GM12878 (cell line): ENCODE measurements at regions not wholly inside any gene's neighbourhood (a gene's known extent, or its start where the extent isn't known, plus 50 kb on each side); places are given as distances from the start of the nearest gene placed in this dataset.

Experiments used
- ASH2L ChIP-seq: fragments of 300-600, 200-600 bp; sonication (generic); IDR thresholded peaks from 2 replicates; pipeline ENCODE4 v1.6.1; 2017; ENCODE audit warnings: low read depth, mild to moderate bottlenecking, borderline replicate concordance
- E2F4 ChIP-seq: IDR thresholded peaks from 2 replicates; pipeline ENCODE4 v1.6.1; 2012; ENCODE audit warnings: low read depth, low read length, improper control_type of control experiment
- EGR1 ChIP-seq, 2 experiments: IDR thresholded peaks; 1 replicate in 1 of 2; 2 replicates in 1 of 2; pipeline ENCODE4 v1.6.1; 2011 to 2012; ENCODE audit warnings: low read depth in 2 of 2, low read length in 2 of 2, borderline replicate concordance in 1 of 2, mild to moderate bottlenecking in 1 of 2, moderate library complexity in 1 of 2
- EP300 ChIP-seq, 2 experiments: fragments of 150-350 bp in 1 of 2; IDR thresholded peaks; 2 replicates each; pipeline ENCODE4 v1.6.1; 2011 to 2012; ENCODE audit warnings: low read depth in 2 of 2, low read length in 2 of 2, borderline replicate concordance in 1 of 2, improper control_type of control experiment in 1 of 2, inconsistent platforms in 1 of 2; ENCODE audit not compliant: control insufficient read depth in 1 of 2
- PAX5 ChIP-seq: IDR thresholded peaks from 2 replicates; pipeline ENCODE4 v1.6.1; 2011; ENCODE audit warnings: low read depth, low read length, borderline replicate concordance
- POLR2AphosphoS2 ChIP-seq: IDR thresholded peaks from 2 replicates; pipeline ENCODE4 v1.6.1; 2011; ENCODE audit warnings: low read depth, mild to moderate bottlenecking, low read length, improper control_type of control experiment, moderate library complexity
- SMAD5 ChIP-seq: IDR thresholded peaks from 2 replicates; pipeline ENCODE4 v1.6.1; 2016; ENCODE audit warnings: antibody characterized with exemption, low read depth
- SP1 ChIP-seq: IDR thresholded peaks from one replicate; pipeline ENCODE4 v1.6.1; 2011; ENCODE audit warnings: low read depth, low read length
- SUPT20H ChIP-seq: IDR thresholded peaks from 2 replicates; pipeline ENCODE4 v1.6.1; 2011; ENCODE audit warnings: low read depth, mild to moderate bottlenecking, low read length, moderate library complexity, borderline replicate concordance; ENCODE audit not compliant: control insufficient read depth
- TCF7 ChIP-seq: IDR thresholded peaks from 2 replicates; pipeline ENCODE4 v1.6.1; 2014; ENCODE audit warnings: antibody characterized with exemption, borderline replicate concordance
- ZNF592 ChIP-seq: fragments of 450-650 bp; IDR thresholded peaks from 2 replicates; pipeline ENCODE4 v1.6.1; 2017; ENCODE audit warnings: mild to moderate bottlenecking, moderate library complexity
- TF ChIP-seq, protein P1 (sequence below): fragments of 450-650 bp; conservative IDR thresholded peaks from 2 replicates; pipeline ENCODE4 v1.6.1; 2017; ENCODE audit warnings: mild to moderate bottlenecking, moderate library complexity

DNA sequence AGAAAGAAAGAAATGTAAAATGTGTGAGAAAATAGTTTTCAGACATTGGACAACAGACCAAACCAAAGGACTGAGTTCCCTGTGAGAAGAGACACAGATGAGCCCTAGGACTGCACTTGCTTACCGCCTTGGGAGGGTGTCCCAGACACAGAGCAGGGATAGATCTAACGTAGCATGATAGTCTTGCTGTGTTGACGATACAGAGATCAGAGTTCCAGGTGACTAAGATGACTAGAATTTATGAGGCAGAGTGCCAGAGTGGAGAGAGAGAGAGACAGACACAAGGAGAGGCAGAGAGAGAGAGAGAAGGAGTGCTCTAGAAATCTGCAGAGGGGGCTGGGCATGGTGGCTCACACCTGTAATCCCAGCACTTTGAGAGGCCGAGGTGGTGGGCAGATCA lies 148.2 kb upstream of the LMNTD1 start (continued):
- TF ChIP-seq, protein P1, sequence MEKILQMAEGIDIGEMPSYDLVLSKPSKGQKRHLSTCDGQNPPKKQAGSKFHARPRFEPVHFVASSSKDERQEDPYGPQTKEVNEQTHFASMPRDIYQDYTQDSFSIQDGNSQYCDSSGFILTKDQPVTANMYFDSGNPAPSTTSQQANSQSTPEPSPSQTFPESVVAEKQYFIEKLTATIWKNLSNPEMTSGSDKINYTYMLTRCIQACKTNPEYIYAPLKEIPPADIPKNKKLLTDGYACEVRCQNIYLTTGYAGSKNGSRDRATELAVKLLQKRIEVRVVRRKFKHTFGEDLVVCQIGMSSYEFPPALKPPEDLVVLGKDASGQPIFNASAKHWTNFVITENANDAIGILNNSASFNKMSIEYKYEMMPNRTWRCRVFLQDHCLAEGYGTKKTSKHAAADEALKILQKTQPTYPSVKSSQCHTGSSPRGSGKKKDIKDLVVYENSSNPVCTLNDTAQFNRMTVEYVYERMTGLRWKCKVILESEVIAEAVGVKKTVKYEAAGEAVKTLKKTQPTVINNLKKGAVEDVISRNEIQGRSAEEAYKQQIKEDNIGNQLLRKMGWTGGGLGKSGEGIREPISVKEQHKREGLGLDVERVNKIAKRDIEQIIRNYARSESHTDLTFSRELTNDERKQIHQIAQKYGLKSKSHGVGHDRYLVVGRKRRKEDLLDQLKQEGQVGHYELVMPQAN, result no peak
- TF ChIP-seq EGR1 (IDR thresholded peaks at IDR 0.05; ENCODE audit: borderline replicate concordance in 1 of 2, low read depth in 2 of 2, low read length in 2 of 2) (no peak), SP1 (no peak), SUPT20H (no peak), EP300 (IDR thresholded peaks at IDR 0.05; ENCODE audit: borderline replicate concordance in 1 of 2, control insufficient read depth in 1 of 2, low read depth in 2 of 2, low read length in 2 of 2) (no peak), TCF7 (no peak), E2F4 (no peak), ZNF592 (no peak), SMAD5 (no peak), PAX5 (no peak), ASH2L (no peak), POLR2AphosphoS2 (no peak)
